ENCODE measurements at regions not wholly inside any gene's neighbourhood (a gene's known extent, or its start where the extent isn't known, plus 50 kb on each side); places are given as distances from the start of the nearest gene placed in this dataset.

DNA sequence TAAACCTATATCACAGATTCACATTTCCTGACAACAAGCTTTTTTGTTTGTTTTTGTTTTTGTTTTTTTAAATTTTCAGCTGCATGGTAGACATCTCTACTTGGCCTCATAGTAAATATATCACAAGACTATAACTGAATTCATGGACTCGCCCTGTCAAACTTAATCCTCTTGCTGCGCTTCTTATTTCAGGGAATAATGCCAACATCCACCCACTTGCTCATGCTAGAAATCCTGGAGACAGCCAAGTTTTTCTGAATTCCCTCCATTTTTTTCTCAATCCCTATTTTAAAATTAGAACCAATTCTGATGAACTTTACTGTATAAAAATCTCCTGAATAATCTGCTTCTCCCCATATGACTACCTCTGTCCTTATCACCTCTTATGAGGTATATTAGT lies 283.6 kb upstream of the RPS23 start:
- TF ChIP-seq EZH2phosphoT487 (IDR thresholded peaks at IDR 0.05; ENCODE audit: borderline replicate concordance), result no peak
- TF ChIP-seq, protein P1, sequence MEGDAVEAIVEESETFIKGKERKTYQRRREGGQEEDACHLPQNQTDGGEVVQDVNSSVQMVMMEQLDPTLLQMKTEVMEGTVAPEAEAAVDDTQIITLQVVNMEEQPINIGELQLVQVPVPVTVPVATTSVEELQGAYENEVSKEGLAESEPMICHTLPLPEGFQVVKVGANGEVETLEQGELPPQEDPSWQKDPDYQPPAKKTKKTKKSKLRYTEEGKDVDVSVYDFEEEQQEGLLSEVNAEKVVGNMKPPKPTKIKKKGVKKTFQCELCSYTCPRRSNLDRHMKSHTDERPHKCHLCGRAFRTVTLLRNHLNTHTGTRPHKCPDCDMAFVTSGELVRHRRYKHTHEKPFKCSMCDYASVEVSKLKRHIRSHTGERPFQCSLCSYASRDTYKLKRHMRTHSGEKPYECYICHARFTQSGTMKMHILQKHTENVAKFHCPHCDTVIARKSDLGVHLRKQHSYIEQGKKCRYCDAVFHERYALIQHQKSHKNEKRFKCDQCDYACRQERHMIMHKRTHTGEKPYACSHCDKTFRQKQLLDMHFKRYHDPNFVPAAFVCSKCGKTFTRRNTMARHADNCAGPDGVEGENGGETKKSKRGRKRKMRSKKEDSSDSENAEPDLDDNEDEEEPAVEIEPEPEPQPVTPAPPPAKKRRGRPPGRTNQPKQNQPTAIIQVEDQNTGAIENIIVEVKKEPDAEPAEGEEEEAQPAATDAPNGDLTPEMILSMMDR (conservative IDR thresholded peaks at IDR 0.05; ENCODE audit: low read length), result no peak

All from Loucy (cell line).